ENCODE measurements at regions not wholly inside any gene's neighbourhood (a gene's known extent, or its start where the extent isn't known, plus 50 kb on each side); places are given as distances from the start of the nearest gene placed in this dataset.

GRCh38 chr3:152197451-152197850 is 71.3 kb upstream of the MBNL1 start:
- POLR2A ChIA-PET (ENCODE audit: partially characterized antibody) = no interaction called here
- Histone ChIP-seq H3K79me2 (ENCODE audit: control insufficient read depth in 1 of 2, insufficient read depth in 2 of 2, low read length in 2 of 2) (no peaks in the 10 kb centered on the region), H4K8ac (ENCODE audit: extremely low read depth, insufficient read depth, low read length) (no peak overlapping the region), H2AFZ (ENCODE audit: low read length) (no peak overlapping the region), H2BK5ac (ENCODE audit: low read depth, low read length) (no peak overlapping the region), H3K18ac (ENCODE audit: extremely low read depth, low read length) (no peak overlapping the region), H3K79me1 (ENCODE audit: low read depth, low read length) (no peaks in the 10 kb centered on the region), H3K27me3 (replicated peaks in 1 of 4; ENCODE audit: control insufficient read depth in 3 of 4, extremely low read depth in 1 of 4, insufficient read depth in 3 of 4, low read length in 3 of 4) (peaks cover 0 to 2% (median 0%) of the 10 kb centered on the region in 4 experiments; a peak in 1 of 7 replicates), H4K91ac (replicated peaks; ENCODE audit: insufficient read length, low read length) (no peak overlapping the region), H3K56ac (replicated peaks; ENCODE audit: insufficient read length, low read depth, low read length) (no peak overlapping the region), H3K9ac (replicated peaks in 1 of 4; ENCODE audit: extremely low read depth in 1 of 4, low read depth in 3 of 4, low read length in 3 of 4) (no peak overlapping the region), H3K4me2 (ENCODE audit: insufficient read depth in 1 of 2, low read depth in 2 of 2, low read length in 2 of 2) (no peak overlapping the region), H4K20me1 (replicated peaks in 1 of 2; ENCODE audit: control insufficient read depth in 1 of 2, insufficient read depth in 2 of 2, low read length in 2 of 2) (no peaks in the 10 kb centered on the region), H3K36me3 (ENCODE audit: control insufficient read depth in 2 of 4, insufficient read depth in 4 of 4, low read length in 3 of 4) (no peaks in the 10 kb centered on the region), H3K23me2 (ENCODE audit: low read depth, low read length) (no peaks in the 10 kb centered on the region), H2BK12ac (ENCODE audit: low read depth, low read length) (no peak overlapping the region), H3K27ac (ENCODE audit: low read depth, low read length) (no peak overlapping the region), H2BK15ac (ENCODE audit: low read length) (no peak overlapping the region), H2BK120ac (replicated peaks; ENCODE audit: low read depth, low read length) (no peak overlapping the region), H3K14ac (ENCODE audit: insufficient read length) (no peak overlapping the region), H2BK20ac (ENCODE audit: low read length) (no peak overlapping the region), H2AK5ac (ENCODE audit: low read depth, low read length) (no peak overlapping the region), H3K4ac (replicated peaks; ENCODE audit: insufficient read length, low read depth, low read length) (no peak overlapping the region), H3K9me3 (ENCODE audit: insufficient read depth in 2 of 2, low read depth in 1 of 2, low read length in 1 of 2) (no peaks in the 10 kb centered on the region; a peak in 1 of 4 replicates), H4K5ac (ENCODE audit: insufficient read length, low read depth, low read length) (no peak overlapping the region), H3K23ac (ENCODE audit: insufficient read length) (no peak overlapping the region), H3K4me1 (replicated peaks in 1 of 4; ENCODE audit: control insufficient read depth in 3 of 4, insufficient read depth in 4 of 4, low read length in 3 of 4) (no peaks in the 10 kb centered on the region), H3K4me3 (ENCODE audit: extremely low read depth in 1 of 4, insufficient read depth in 2 of 4, low read depth in 3 of 4, low read length in 4 of 4) (no peak overlapping the region)
- CTCF ChIA-PET (ENCODE audit: partially characterized antibody) = interaction anchor here (0.9 to 1.5 kb wide), 2 partner anchors 9 to 11 kb away, joined by 3 to 4 read pairs; no protein-coding TSS in a partner anchor
- no peak for FAIRE-seq
- no peak for TF ChIP-seq POLR2A (IDR thresholded peaks at IDR 0.05; ENCODE audit: control extremely low read depth in 1 of 2, low read depth in 2 of 2, low read length in 2 of 2)
- TF ChIP-seq HDAC2 (IDR thresholded peaks at IDR 0.05; ENCODE audit: borderline replicate concordance in 1 of 2, low read depth in 2 of 2, low read length in 2 of 2) = no peak
- WGBS, 2 experiments (ENCODE audit: extremely low coverage in 1 of 2, insufficient coverage in 1 of 2, insufficient read length in 1 of 2, insufficient replicate concordance in 2 of 2, low coverage in 1 of 2, low lambda C conversion rate in 2 of 2, missing lambda C conversion rate in 1 of 2) = 92% methylated on average over 3 of the region's 3 CpGs; no CpG with 5 or more reads in 1 of the 2 experiments
- no peak for DNase-seq (ENCODE audit: low read depth in 1 of 2, low spot score in 2 of 2)
